ENCODE measurements at regions not wholly inside any gene's neighbourhood (a gene's known extent, or its start where the extent isn't known, plus 50 kb on each side); places are given as distances from the start of the nearest gene placed in this dataset.

GRCh38 chr12:97960225-97960624 lies 497.6 kb downstream of the RMST start:
- TF ChIP-seq POLR2AphosphoS5 (IDR thresholded peaks at IDR 0.05): no peak
- TF ChIP-seq CTCF (IDR thresholded peaks at IDR 0.05; ENCODE audit: poor library complexity, severe bottlenecking): no peak
- TF ChIP-seq TAF1 (IDR thresholded peaks at IDR 0.05; ENCODE audit: low read depth): no peak
- no peak for TF ChIP-seq EP300 (conservative IDR thresholded peaks at IDR 0.05; ENCODE audit: poor library complexity, severe bottlenecking)
- no peak for TF ChIP-seq REST (IDR thresholded peaks at IDR 0.05; ENCODE audit: borderline replicate concordance)
- TF ChIP-seq EZH2 (IDR thresholded peaks at IDR 0.05; ENCODE audit: borderline replicate concordance, insufficient read depth, low read length, poor library complexity, severe bottlenecking): no peak
- no peak for TF ChIP-seq MXI1 (conservative IDR thresholded peaks at IDR 0.05; ENCODE audit: poor library complexity, severe bottlenecking)
- no peak for TF ChIP-seq SMC3 (conservative IDR thresholded peaks at IDR 0.05; ENCODE audit: poor library complexity)
- no peak for TF ChIP-seq RAD21 (conservative IDR thresholded peaks at IDR 0.05)

Data from neural cell (in vitro differentiated cells).